ENCODE measurements at regions not wholly inside any gene's neighbourhood (a gene's known extent, or its start where the extent isn't known, plus 50 kb on each side); places are given as distances from the start of the nearest gene placed in this dataset.

- no peak for TF ChIP-seq CTCF (IDR thresholded peaks at IDR 0.05; ENCODE audit: low read depth, low read length, missing control alignments)
- no peak overlapping the region for H3K4me3 ChIP-seq (replicated peaks; ENCODE audit: low read depth, low read length)
- no peak for DNase-seq (ENCODE audit: extremely low read depth, low read depth)
These were observed 106.5 kb downstream of the KLF13 start for GRCh38 chr15:31433091-31433490.

GRCh38 chr15:31433574-31433973, 106.9 kb downstream of the KLF13 start:
- no peak for DNase-seq (ENCODE audit: extremely low read depth, low read depth)
- H3K4me3 ChIP-seq (replicated peaks; ENCODE audit: low read depth, low read length), result no peak overlapping the region
- no peak for TF ChIP-seq CTCF (IDR thresholded peaks at IDR 0.05; ENCODE audit: low read depth, low read length, missing control alignments)

- no peak for DNase-seq (ENCODE audit: extremely low read depth, low read depth)
- no peak overlapping the region for H3K4me3 ChIP-seq (replicated peaks; ENCODE audit: low read depth, low read length)
- no peak for TF ChIP-seq CTCF (IDR thresholded peaks at IDR 0.05; ENCODE audit: low read depth, low read length, missing control alignments)
These were observed 107.6 kb downstream of the KLF13 start for GRCh38 chr15:31434275-31434587.

GRCh38 chr15:31434588-31435260, 108.1 kb downstream of the KLF13 start:
- DNase-seq (ENCODE audit: extremely low read depth, low read depth), result peak; percentile 67
- peak overlapping the region; percentile 22 for H3K4me3 ChIP-seq (replicated peaks; ENCODE audit: low read depth, low read length)
- no peak for TF ChIP-seq CTCF (IDR thresholded peaks at IDR 0.05; ENCODE audit: low read depth, low read length, missing control alignments)

- peak; percentile 79 for TF ChIP-seq CTCF (IDR thresholded peaks at IDR 0.05; ENCODE audit: low read depth, low read length, missing control alignments)
- peak overlapping the region; percentile 22 for H3K4me3 ChIP-seq (replicated peaks; ENCODE audit: low read depth, low read length)
- DNase-seq (ENCODE audit: extremely low read depth, low read depth), result peak; percentile 66
These were observed 108.8 kb downstream of the KLF13 start for GRCh38 chr15:31435261-31435911.

GRCh38 chr15:31435912-31436628, 109.4 kb downstream of the KLF13 start:
- no peak for DNase-seq (ENCODE audit: extremely low read depth, low read depth)
- TF ChIP-seq CTCF (IDR thresholded peaks at IDR 0.05; ENCODE audit: low read depth, low read length, missing control alignments), result no peak
- no peak overlapping the region for H3K4me3 ChIP-seq (replicated peaks; ENCODE audit: low read depth, low read length)
